Adrenal gland (tissue), 5 donors: ENCODE measurements at regions not wholly inside any gene's neighbourhood (a gene's known extent, or its start where the extent isn't known, plus 50 kb on each side); places are given as distances from the start of the nearest gene placed in this dataset.

Experiments
- CTCF ChIP-seq, 6 experiments: fragments of 450-650 bp in 4 of 6; fragments of 200-600 bp in 2 of 6; sonication (generic) in 1 of 6; IDR thresholded peaks; 1 replicate in 5 of 6; 2 replicates in 1 of 6; pipeline versions ENCODE4 v1.5.1 to v1.8.0; 2016 to 2021; ENCODE audit warnings: antibody characterized with exemption in 6 of 6, mild to moderate bottlenecking in 2 of 6, moderate library complexity in 1 of 6
- POLR2A ChIP-seq, 2 donors: fragments of 450-650 bp; IDR thresholded peaks; one replicate each; pipeline ENCODE4 v1.6.1; 2017; ENCODE audit warnings: antibody characterized with exemption in 2 of 2, mild to moderate bottlenecking in 2 of 2, moderate library complexity in 1 of 2
- donor health status: DM: no; HTN: no; CAD: no.

- no peak for TF ChIP-seq CTCF (IDR thresholded peaks at IDR 0.05)
- no peak for TF ChIP-seq POLR2A (IDR thresholded peaks at IDR 0.05)
These were observed 195.6 kb upstream of the ETAA1 start for GRCh38 chr2:67201521-67201920.
